ENCODE measurements at regions not wholly inside any gene's neighbourhood (a gene's known extent, or its start where the extent isn't known, plus 50 kb on each side); places are given as distances from the start of the nearest gene placed in this dataset.

DNA sequence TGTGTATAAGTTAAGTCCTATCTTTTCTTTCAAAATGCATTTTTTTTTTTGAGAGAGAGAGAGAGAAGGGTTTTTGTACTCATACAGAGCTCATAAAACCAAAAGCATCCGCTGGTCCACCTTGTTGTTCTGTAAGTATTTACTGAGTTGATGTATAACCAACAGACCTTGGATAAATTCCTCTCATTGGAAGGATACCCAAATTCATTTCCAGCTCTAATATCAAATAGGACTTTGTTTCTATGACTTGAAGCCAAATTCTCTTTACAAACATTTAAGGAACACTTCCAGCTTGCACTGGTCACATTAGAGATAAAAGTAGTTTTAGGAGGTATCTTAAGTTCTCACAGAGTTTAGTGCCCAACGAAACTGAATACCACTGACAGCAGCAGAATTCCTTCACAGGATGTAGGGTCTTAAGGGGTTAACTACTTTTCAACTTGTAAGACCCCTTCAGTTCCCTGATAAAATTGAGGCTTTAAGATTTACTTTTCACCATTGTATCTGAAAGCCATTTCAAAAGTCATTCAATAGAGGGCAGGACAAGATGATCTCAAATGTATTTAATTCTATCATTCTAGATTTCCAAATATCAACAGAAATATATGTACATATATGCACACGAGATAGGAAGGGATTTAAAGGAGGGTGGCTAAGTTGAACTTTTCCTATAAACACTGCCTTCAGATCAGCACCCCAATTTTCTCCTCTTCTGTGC is 1398.5 kb upstream of the CELF4 start:
- TF ChIP-seq, protein P1, sequence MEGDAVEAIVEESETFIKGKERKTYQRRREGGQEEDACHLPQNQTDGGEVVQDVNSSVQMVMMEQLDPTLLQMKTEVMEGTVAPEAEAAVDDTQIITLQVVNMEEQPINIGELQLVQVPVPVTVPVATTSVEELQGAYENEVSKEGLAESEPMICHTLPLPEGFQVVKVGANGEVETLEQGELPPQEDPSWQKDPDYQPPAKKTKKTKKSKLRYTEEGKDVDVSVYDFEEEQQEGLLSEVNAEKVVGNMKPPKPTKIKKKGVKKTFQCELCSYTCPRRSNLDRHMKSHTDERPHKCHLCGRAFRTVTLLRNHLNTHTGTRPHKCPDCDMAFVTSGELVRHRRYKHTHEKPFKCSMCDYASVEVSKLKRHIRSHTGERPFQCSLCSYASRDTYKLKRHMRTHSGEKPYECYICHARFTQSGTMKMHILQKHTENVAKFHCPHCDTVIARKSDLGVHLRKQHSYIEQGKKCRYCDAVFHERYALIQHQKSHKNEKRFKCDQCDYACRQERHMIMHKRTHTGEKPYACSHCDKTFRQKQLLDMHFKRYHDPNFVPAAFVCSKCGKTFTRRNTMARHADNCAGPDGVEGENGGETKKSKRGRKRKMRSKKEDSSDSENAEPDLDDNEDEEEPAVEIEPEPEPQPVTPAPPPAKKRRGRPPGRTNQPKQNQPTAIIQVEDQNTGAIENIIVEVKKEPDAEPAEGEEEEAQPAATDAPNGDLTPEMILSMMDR (IDR thresholded peaks at IDR 0.05; ENCODE audit: low read length) = no peak
- no peak for TF ChIP-seq EZH2 (IDR thresholded peaks at IDR 0.05; ENCODE audit: borderline replicate concordance, low read length)
